ENCODE measurements at regions not wholly inside any gene's neighbourhood (a gene's known extent, or its start where the extent isn't known, plus 50 kb on each side); places are given as distances from the start of the nearest gene placed in this dataset.

DNA sequence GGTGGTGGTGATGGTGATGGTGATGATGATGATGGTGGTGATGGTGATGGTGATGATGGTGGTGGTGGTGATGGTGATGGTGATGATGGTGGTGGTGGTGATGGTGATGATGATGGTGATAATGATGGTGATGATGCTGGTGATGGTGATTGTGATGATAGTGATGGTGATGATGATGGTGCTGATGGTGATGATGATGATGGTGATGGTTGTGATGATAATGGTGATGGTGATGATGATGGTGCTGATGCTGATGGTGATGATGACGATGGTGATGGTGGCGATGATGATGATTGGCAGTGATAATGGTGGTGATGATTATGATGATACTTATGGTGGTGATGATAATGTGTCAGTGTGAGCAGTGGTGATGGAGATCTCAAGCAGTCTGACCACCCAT is 90.8 kb upstream of the FOXF1 start (continued):
- TF ChIP-seq, protein P1, sequence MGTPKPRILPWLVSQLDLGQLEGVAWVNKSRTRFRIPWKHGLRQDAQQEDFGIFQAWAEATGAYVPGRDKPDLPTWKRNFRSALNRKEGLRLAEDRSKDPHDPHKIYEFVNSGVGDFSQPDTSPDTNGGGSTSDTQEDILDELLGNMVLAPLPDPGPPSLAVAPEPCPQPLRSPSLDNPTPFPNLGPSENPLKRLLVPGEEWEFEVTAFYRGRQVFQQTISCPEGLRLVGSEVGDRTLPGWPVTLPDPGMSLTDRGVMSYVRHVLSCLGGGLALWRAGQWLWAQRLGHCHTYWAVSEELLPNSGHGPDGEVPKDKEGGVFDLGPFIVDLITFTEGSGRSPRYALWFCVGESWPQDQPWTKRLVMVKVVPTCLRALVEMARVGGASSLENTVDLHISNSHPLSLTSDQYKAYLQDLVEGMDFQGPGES (IDR thresholded peaks at IDR 0.05) = no peak
- no peak for TF ChIP-seq NFYA (IDR thresholded peaks at IDR 0.05; ENCODE audit: borderline replicate concordance, low read depth, low read length)
- TF ChIP-seq, protein P2, sequence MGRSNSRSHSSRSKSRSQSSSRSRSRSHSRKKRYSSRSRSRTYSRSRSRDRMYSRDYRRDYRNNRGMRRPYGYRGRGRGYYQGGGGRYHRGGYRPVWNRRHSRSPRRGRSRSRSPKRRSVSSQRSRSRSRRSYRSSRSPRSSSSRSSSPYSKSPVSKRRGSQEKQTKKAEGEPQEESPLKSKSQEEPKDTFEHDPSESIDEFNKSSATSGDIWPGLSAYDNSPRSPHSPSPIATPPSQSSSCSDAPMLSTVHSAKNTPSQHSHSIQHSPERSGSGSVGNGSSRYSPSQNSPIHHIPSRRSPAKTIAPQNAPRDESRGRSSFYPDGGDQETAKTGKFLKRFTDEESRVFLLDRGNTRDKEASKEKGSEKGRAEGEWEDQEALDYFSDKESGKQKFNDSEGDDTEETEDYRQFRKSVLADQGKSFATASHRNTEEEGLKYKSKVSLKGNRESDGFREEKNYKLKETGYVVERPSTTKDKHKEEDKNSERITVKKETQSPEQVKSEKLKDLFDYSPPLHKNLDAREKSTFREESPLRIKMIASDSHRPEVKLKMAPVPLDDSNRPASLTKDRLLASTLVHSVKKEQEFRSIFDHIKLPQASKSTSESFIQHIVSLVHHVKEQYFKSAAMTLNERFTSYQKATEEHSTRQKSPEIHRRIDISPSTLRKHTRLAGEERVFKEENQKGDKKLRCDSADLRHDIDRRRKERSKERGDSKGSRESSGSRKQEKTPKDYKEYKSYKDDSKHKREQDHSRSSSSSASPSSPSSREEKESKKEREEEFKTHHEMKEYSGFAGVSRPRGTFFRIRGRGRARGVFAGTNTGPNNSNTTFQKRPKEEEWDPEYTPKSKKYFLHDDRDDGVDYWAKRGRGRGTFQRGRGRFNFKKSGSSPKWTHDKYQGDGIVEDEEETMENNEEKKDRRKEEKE (IDR thresholded peaks at IDR 0.05) = no peak
- no peak for TF ChIP-seq EZH2 (IDR thresholded peaks at IDR 0.05; ENCODE audit: borderline replicate concordance, control insufficient read depth, low read depth, low read length)
- TF ChIP-seq RAD51 (IDR thresholded peaks at IDR 0.05) = no peak
- no peak for TF ChIP-seq HDGF (IDR thresholded peaks at IDR 0.05)
- no peak for TF ChIP-seq PAX5 (IDR thresholded peaks at IDR 0.05; ENCODE audit: borderline replicate concordance, low read depth, low read length)

DNA sequence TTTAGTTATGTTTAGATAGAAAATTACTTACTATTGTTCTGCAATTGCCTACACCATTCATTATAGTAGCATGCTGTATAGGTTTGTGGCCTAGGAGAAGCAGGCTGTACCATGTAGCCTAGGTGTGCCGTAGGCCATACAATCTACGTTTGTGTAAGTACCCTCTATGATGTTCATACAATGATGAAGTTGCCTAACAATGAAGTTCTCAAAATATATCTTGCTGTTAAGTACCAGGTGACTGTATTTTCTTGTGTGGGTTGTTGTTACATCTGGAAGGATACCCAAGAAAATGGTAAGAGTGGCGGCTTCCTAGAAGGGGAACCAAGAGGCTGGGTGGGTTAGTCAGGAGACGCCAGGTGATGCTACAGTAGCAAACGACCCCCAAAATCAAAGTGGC is 88.3 kb upstream of the FOXF1 start:
- no peaks in the 10 kb centered on the region; a peak in 1 of 4 replicates for H3K27me3 ChIP-seq (replicated peaks in 1 of 2; ENCODE audit: control insufficient read depth in 2 of 2, insufficient read depth in 2 of 2, low read length in 1 of 2)
- ATAC-seq = no peak
- no peaks in the 10 kb centered on the region for H3K4me1 ChIP-seq (ENCODE audit: control insufficient read depth, insufficient read depth, low read length)
- in situ Hi-C loops (cut with MboI) = no loop called here
- BruUV-seq (replicated peaks) = no TSS peak
- DNase-seq (ENCODE audit: low read depth, low spot score) = no peak
- H3K9me3 ChIP-seq (replicated peaks; ENCODE audit: control insufficient read depth, insufficient read depth, low read length) = no peaks in the 10 kb centered on the region; the same call in 2 of the 3 replicates
- intact Hi-C loops (cut with micrococcal nuclease; ENCODE audit: unreplicated experiment) = no loop called here
- ChIA-PET SMC1A (ENCODE audit: uncharacterized antibody, unreplicated experiment) (no interaction called here), POLR2A (no interaction called here), RAD21 (ENCODE audit: unreplicated experiment) (no interaction called here), CTCF (no interaction called here)
- no peak overlapping the region for H3K4me3 ChIP-seq
- no peak for TF ChIP-seq BMI1 (IDR thresholded peaks at IDR 0.05; ENCODE audit: borderline replicate concordance)
- TF ChIP-seq ETV6 (conservative IDR thresholded peaks at IDR 0.05 in 1 of 2, IDR thresholded peaks at IDR 0.05 in 1 of 2; ENCODE audit: borderline replicate concordance in 1 of 2, low read depth in 1 of 2) = no peak
- TF ChIP-seq TCF12 (IDR thresholded peaks at IDR 0.05; ENCODE audit: low read depth, low read length) = no peak
- TF ChIP-seq RUNX3 (IDR thresholded peaks at IDR 0.05; ENCODE audit: low read length) = no peak
- TF ChIP-seq ZNF622 (IDR thresholded peaks at IDR 0.05) = no peak
- TF ChIP-seq, protein P3, sequence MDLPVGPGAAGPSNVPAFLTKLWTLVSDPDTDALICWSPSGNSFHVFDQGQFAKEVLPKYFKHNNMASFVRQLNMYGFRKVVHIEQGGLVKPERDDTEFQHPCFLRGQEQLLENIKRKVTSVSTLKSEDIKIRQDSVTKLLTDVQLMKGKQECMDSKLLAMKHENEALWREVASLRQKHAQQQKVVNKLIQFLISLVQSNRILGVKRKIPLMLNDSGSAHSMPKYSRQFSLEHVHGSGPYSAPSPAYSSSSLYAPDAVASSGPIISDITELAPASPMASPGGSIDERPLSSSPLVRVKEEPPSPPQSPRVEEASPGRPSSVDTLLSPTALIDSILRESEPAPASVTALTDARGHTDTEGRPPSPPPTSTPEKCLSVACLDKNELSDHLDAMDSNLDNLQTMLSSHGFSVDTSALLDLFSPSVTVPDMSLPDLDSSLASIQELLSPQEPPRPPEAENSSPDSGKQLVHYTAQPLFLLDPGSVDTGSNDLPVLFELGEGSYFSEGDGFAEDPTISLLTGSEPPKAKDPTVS (IDR thresholded peaks at IDR 0.05; ENCODE audit: low read depth, low read length) = no peak
- TF ChIP-seq SIX5 (IDR thresholded peaks at IDR 0.05; ENCODE audit: low read depth, low read length, severe bottlenecking) = no peak
- no peak for TF ChIP-seq MEF2B (IDR thresholded peaks at IDR 0.05; ENCODE audit: partially characterized antibody, poor library complexity, severe bottlenecking)
- no peak for TF ChIP-seq NFYB (IDR thresholded peaks at IDR 0.05; ENCODE audit: insufficient read depth, low read depth, low read length)
- no peak for FAIRE-seq
- H4K20me1 ChIP-seq (ENCODE audit: control insufficient read depth, insufficient read depth) = no peaks in the 10 kb centered on the region
- H3K27ac ChIP-seq (ENCODE audit: control insufficient read depth, insufficient read depth) = no peak overlapping the region
- H3K36me3 ChIP-seq (ENCODE audit: control insufficient read depth in 2 of 2, insufficient read depth in 2 of 2, low read length in 1 of 2) = no peaks in the 10 kb centered on the region
- WGBS (ENCODE audit: insufficient coverage, insufficient replicate concordance, low lambda C conversion rate, missing lambda C conversion rate) = 27% methylated on average over 5 of the region's 5 CpGs
- H3K79me2 ChIP-seq (ENCODE audit: control insufficient read depth, insufficient read depth, low read length) = no peaks in the 10 kb centered on the region
- H3K9ac ChIP-seq (ENCODE audit: control insufficient read depth, insufficient read depth, low read length) = no peak overlapping the region
- H2AFZ ChIP-seq (ENCODE audit: control insufficient read depth, low read depth, low read length) = no peak overlapping the region
- no peak overlapping the region for H3K4me2 ChIP-seq (ENCODE audit: control insufficient read depth, insufficient read depth)

All from GM12878 (cell line).